GM12873 (cell line): ENCODE measurements at regions not wholly inside any gene's neighbourhood (a gene's known extent, or its start where the extent isn't known, plus 50 kb on each side); places are given as distances from the start of the nearest gene placed in this dataset.

Experiments
- CTCF ChIP-seq: IDR thresholded peaks from 2 replicates; pipeline ENCODE4 v1.5.1; 2012; ENCODE audit warnings: low read depth, mild to moderate bottlenecking, moderate library complexity, low read length, control low read depth; ENCODE audit not compliant: insufficient read depth; ENCODE audit errors: missing control alignments

- no peak for TF ChIP-seq CTCF
These were observed 1930.0 kb upstream of the AGA start for GRCh38 chr4:179372242-179372641.

- TF ChIP-seq CTCF: no peak
These were observed 1930.5 kb upstream of the AGA start for GRCh38 chr4:179372746-179373145.

GRCh38 chr4:179392787-179393186, 1950.5 kb upstream of the AGA start:
- no peak for TF ChIP-seq CTCF

GRCh38 chr4:179398414-179398813, 1956.2 kb upstream of the AGA start:
- no peak for TF ChIP-seq CTCF

- no peak for TF ChIP-seq CTCF
These were observed 1957.0 kb upstream of the AGA start for GRCh38 chr4:179399054-179399782.

GRCh38 chr4:179415037-179415846, 1973.0 kb upstream of the AGA start:
- no peak for TF ChIP-seq CTCF

GRCh38 chr4:179415847-179416223, 1973.6 kb upstream of the AGA start:
- no peak for TF ChIP-seq CTCF
